ENCODE measurements at regions not wholly inside any gene's neighbourhood (a gene's known extent, or its start where the extent isn't known, plus 50 kb on each side); places are given as distances from the start of the nearest gene placed in this dataset.

GRCh38 chr6:6884193-6884627, 223.6 kb upstream of the RREB1 start:
- TF ChIP-seq CTCF (IDR thresholded peaks at IDR 0.05; ENCODE audit: low read length) (no peak), EZH2 (IDR thresholded peaks at IDR 0.05; ENCODE audit: borderline replicate concordance, low read length) (no peak)
